ENCODE measurements at regions not wholly inside any gene's neighbourhood (a gene's known extent, or its start where the extent isn't known, plus 50 kb on each side); places are given as distances from the start of the nearest gene placed in this dataset.

DNA sequence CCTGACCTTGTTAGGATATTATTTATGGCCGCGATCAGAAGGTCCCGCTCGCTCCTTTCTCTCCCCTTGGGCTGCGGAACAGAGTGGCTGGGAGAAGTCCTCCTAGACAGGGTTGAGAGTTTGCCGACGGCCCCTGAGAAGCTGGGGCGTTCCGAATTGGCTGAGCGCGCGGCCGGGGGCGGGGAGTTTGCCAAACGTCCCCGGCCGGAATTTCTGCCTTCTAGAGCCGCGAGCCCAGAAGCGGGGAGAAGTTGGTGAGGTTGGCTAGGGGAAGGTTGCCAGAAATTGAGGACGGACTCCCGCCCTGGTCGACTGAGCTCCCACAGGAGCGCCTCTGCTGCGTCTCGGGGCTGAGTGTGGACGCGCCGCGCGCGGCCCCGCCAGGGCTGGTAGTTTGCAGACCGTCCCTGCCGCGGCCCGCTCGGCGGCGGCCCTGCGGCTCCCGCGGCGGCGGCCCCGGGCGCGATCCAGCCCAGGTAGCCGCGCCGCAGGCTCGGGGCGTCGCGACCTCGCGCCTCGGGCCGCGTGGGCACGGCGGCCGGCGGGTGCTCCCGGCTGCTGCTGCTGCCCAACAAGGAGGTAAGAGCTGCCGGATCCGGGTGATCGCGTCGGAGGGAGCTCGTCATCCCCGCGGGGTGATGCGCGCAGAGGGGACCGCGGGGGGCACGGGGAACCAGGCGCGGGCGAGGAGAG lies 134.0 kb upstream of the MGAT5 start (continued):
- TF ChIP-seq, protein P1, sequence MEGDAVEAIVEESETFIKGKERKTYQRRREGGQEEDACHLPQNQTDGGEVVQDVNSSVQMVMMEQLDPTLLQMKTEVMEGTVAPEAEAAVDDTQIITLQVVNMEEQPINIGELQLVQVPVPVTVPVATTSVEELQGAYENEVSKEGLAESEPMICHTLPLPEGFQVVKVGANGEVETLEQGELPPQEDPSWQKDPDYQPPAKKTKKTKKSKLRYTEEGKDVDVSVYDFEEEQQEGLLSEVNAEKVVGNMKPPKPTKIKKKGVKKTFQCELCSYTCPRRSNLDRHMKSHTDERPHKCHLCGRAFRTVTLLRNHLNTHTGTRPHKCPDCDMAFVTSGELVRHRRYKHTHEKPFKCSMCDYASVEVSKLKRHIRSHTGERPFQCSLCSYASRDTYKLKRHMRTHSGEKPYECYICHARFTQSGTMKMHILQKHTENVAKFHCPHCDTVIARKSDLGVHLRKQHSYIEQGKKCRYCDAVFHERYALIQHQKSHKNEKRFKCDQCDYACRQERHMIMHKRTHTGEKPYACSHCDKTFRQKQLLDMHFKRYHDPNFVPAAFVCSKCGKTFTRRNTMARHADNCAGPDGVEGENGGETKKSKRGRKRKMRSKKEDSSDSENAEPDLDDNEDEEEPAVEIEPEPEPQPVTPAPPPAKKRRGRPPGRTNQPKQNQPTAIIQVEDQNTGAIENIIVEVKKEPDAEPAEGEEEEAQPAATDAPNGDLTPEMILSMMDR (IDR thresholded peaks at IDR 0.05 in 2 of 3, conservative IDR thresholded peaks at IDR 0.05 in 1 of 3; ENCODE audit: borderline replicate concordance in 1 of 3, insufficient read depth in 1 of 3, low read depth in 2 of 3, low read length in 2 of 3) = no peak
- TF ChIP-seq TCF7L2 (IDR thresholded peaks at IDR 0.05; ENCODE audit: borderline replicate concordance, extremely low read depth, insufficient read depth, insufficient read length) = peak; percentile 75
- TF ChIP-seq, protein P2, sequence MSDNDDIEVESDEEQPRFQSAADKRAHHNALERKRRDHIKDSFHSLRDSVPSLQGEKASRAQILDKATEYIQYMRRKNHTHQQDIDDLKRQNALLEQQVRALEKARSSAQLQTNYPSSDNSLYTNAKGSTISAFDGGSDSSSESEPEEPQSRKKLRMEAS (IDR thresholded peaks at IDR 0.05) = peak; percentile 42

DNA sequence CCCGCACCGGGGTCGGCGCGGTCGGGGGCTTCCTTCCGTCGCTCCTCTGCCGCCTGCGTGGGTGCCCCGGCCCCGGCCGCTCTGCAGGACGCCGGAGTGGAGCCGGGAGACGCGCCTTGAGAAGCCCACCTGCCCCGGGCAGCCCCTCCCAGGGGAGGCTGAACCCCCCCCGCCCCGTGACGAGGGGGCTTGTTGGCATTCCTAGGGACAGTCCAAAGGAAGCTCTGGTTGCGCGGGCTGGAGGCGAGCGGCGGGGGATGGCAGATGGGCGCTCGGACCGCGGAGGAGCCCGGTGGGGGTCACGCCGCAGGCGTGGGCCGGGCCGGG lies 133.5 kb upstream of the MGAT5 start:
- intact Hi-C loops (cut with micrococcal nuclease) = no loop called here
- TF ChIP-seq, protein P2 (IDR thresholded peaks at IDR 0.05) = no peak
- no peak for TF ChIP-seq SP1 (IDR thresholded peaks at IDR 0.05; ENCODE audit: low read depth)
- no peak for TF ChIP-seq SRF (IDR thresholded peaks at IDR 0.05; ENCODE audit: low read depth)
- TF ChIP-seq, protein P3, sequence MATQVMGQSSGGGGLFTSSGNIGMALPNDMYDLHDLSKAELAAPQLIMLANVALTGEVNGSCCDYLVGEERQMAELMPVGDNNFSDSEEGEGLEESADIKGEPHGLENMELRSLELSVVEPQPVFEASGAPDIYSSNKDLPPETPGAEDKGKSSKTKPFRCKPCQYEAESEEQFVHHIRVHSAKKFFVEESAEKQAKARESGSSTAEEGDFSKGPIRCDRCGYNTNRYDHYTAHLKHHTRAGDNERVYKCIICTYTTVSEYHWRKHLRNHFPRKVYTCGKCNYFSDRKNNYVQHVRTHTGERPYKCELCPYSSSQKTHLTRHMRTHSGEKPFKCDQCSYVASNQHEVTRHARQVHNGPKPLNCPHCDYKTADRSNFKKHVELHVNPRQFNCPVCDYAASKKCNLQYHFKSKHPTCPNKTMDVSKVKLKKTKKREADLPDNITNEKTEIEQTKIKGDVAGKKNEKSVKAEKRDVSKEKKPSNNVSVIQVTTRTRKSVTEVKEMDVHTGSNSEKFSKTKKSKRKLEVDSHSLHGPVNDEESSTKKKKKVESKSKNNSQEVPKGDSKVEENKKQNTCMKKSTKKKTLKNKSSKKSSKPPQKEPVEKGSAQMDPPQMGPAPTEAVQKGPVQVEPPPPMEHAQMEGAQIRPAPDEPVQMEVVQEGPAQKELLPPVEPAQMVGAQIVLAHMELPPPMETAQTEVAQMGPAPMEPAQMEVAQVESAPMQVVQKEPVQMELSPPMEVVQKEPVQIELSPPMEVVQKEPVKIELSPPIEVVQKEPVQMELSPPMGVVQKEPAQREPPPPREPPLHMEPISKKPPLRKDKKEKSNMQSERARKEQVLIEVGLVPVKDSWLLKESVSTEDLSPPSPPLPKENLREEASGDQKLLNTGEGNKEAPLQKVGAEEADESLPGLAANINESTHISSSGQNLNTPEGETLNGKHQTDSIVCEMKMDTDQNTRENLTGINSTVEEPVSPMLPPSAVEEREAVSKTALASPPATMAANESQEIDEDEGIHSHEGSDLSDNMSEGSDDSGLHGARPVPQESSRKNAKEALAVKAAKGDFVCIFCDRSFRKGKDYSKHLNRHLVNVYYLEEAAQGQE (IDR thresholded peaks at IDR 0.05; ENCODE audit: low read depth) = no peak
- no peak for TF ChIP-seq POLR2A (IDR thresholded peaks at IDR 0.05; ENCODE audit: borderline replicate concordance, extremely low read depth, insufficient read depth, insufficient read length)
- TF ChIP-seq, protein P4, sequence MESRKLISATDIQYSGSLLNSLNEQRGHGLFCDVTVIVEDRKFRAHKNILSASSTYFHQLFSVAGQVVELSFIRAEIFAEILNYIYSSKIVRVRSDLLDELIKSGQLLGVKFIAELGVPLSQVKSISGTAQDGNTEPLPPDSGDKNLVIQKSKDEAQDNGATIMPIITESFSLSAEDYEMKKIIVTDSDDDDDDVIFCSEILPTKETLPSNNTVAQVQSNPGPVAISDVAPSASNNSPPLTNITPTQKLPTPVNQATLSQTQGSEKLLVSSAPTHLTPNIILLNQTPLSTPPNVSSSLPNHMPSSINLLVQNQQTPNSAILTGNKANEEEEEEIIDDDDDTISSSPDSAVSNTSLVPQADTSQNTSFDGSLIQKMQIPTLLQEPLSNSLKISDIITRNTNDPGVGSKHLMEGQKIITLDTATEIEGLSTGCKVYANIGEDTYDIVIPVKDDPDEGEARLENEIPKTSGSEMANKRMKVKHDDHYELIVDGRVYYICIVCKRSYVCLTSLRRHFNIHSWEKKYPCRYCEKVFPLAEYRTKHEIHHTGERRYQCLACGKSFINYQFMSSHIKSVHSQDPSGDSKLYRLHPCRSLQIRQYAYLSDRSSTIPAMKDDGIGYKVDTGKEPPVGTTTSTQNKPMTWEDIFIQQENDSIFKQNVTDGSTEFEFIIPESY (IDR thresholded peaks at IDR 0.05; ENCODE audit: extremely low read depth, insufficient replicate concordance, low read length) = no peak
- TF ChIP-seq CEBPB (IDR thresholded peaks at IDR 0.05; ENCODE audit: low read depth) = no peak
- no peak for TF ChIP-seq ZFX (IDR thresholded peaks at IDR 0.05)
- no peak for TF ChIP-seq YY1 (IDR thresholded peaks at IDR 0.05; ENCODE audit: extremely low read depth, insufficient replicate concordance, low read depth, low read length)
- no peak for TF ChIP-seq ZNF274 (IDR thresholded peaks at IDR 0.05; ENCODE audit: low read depth, low read length)
- TF ChIP-seq EZH2 (IDR thresholded peaks at IDR 0.05) = no peak
- TF ChIP-seq EZH2phosphoT487 (IDR thresholded peaks at IDR 0.05; ENCODE audit: borderline replicate concordance) = no peak
- no peak for TF ChIP-seq JUND (IDR thresholded peaks at IDR 0.05)
- TF ChIP-seq TCF7L2 (IDR thresholded peaks at IDR 0.05; ENCODE audit: borderline replicate concordance, extremely low read depth, insufficient read depth, insufficient read length) = no peak
- TF ChIP-seq, protein P5, sequence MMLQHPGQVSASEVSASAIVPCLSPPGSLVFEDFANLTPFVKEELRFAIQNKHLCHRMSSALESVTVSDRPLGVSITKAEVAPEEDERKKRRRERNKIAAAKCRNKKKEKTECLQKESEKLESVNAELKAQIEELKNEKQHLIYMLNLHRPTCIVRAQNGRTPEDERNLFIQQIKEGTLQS (IDR thresholded peaks at IDR 0.05) = no peak

More for the DNA sequence above, 133.5 kb upstream of the MGAT5 start:
- Histone ChIP-seq H3K27ac (ENCODE audit: low read depth, low read length) (peak overlapping the region; percentile 87), H3K79me2 (ENCODE audit: insufficient read depth, low read length) (peaks cover 45% of the 10 kb centered on the region), H3K4me1 (ENCODE audit: control insufficient read depth in 1 of 2, insufficient read depth in 2 of 2, low read length in 2 of 2) (peaks cover 16 to 19% of the 10 kb centered on the region in 2 experiments; a peak in 3 of 4 replicates), H3K9me2 (ENCODE audit: insufficient read depth) (no peaks in the 10 kb centered on the region), H3K4me2 (ENCODE audit: low read length) (peak overlapping the region; percentile 90), H3K9ac (ENCODE audit: low read length) (peak overlapping the region; percentile 79), H3K36me3 (ENCODE audit: control insufficient read depth in 1 of 2, insufficient read depth in 2 of 2, low read length in 2 of 2) (no peaks in the 10 kb centered on the region), H2AFZ (ENCODE audit: low read depth, low read length, poor library complexity, severe bottlenecking) (no peak overlapping the region), H3K4me3 (replicated peaks in 1 of 2; ENCODE audit: low read depth in 1 of 2, low read length in 2 of 2) (peak overlapping the region; percentile 62 to 81), H4K20me1 (ENCODE audit: insufficient read depth) (no peaks in the 10 kb centered on the region), H3K27me3 (ENCODE audit: insufficient read depth, low read length) (no peaks in the 10 kb centered on the region), H3K9me3 (ENCODE audit: control insufficient read depth in 1 of 2, insufficient read depth in 1 of 2, low read depth in 1 of 2, low read length in 2 of 2) (no peaks in the 10 kb centered on the region)
- CTCF ChIA-PET = interaction anchor here (1.0 to 4.5 kb wide), 5 partner anchors 86 to 331 kb away, joined by 3 to 60 read pairs (median 43); no protein-coding TSS in a partner anchor
- DNase-seq (ENCODE audit: low read depth, low spot score) = no peak
- peak; percentile 4; the same call in 1 of the 2 replicates for ATAC-seq
- POLR2A ChIA-PET = no interaction called here
- RAD21 ChIA-PET (ENCODE audit: low non-redundant PET in 1 of 2, low total read pairs in 2 of 2, uncharacterized antibody in 2 of 2, unreplicated experiment in 2 of 2) = no interaction called here
- BruUV-seq (replicated peaks) = no TSS peak
